SH-SY5Y (cell line): ENCODE measurements at regions not wholly inside any gene's neighbourhood (a gene's known extent, or its start where the extent isn't known, plus 50 kb on each side); places are given as distances from the start of the nearest gene placed in this dataset.

Source experiments
- GATA2 ChIP-seq: IDR thresholded peaks from 2 replicates; pipeline ENCODE4 v1.6.1; 2011; ENCODE audit warnings: mild to moderate bottlenecking, low read depth, low read length
- GATA3 ChIP-seq: IDR thresholded peaks from 2 replicates; pipeline ENCODE4 v1.6.1; 2011; ENCODE audit warnings: low read depth, mild to moderate bottlenecking, low read length, moderate library complexity

DNA sequence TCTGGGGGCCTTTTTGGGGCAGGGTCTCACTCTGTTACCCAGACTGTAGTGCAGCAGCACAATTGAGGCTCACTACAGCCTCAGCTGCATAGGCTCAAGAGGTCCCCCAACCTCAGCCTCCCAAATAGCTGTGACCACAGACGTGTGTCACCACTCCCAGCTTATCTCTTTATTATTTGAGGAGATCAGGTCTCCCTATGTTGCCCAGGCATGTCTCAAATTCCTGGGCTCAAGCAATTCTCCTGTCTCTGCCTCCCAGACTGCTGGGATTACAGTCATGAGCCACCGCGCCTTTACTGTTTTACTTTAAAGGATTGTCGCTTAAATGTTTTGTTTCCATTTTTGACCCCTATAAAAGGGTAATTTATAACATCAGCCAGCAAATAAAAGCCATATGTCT lies 502.6 kb upstream of the AUTS2 start:
- TF ChIP-seq GATA3: no peak
- no peak for TF ChIP-seq GATA2
